Left ventricle myocardium inferior (tissue), 1 donor: ENCODE measurements at regions not wholly inside any gene's neighbourhood (a gene's known extent, or its start where the extent isn't known, plus 50 kb on each side); places are given as distances from the start of the nearest gene placed in this dataset.

Source experiments
- DNase-seq: peaks from one replicate; pipeline ENCODE4 v3.0.0-alpha.2; 2020
- H3K27ac ChIP-seq: fragments of 200-600 bp; replicated peaks from 2 replicates; pipeline ENCODE4 v1.8.0; 2021
- H3K27me3 ChIP-seq: fragments of 200-600 bp; 2 replicates; pipeline ENCODE4 v1.8.0; 2021; ENCODE audit warnings: low read depth
- H3K36me3 ChIP-seq: fragments of 200-600 bp; 2 replicates; pipeline ENCODE4 v1.8.0; 2021
- H3K4me1 ChIP-seq: fragments of 200-600 bp; 2 replicates; pipeline ENCODE4 v1.8.0; 2021
- H3K4me3 ChIP-seq: fragments of 200-600 bp; 2 replicates; pipeline ENCODE4 v1.8.0; 2021; ENCODE audit warnings: mild to moderate bottlenecking, moderate library complexity
- H3K9me3 ChIP-seq: fragments of 200-600 bp; replicated peaks from 2 replicates; pipeline ENCODE4 v1.8.0; 2021
- intact Hi-C: fragments of 100-400 bp; cut with micrococcal nuclease; formaldehyde crosslinking; loops from one replicate; pipeline ENCODE4 v1.11.0; 2022
- TF ChIP-seq, protein P1 (sequence below): fragments of 200-600 bp; IDR thresholded peaks from 2 replicates; pipeline ENCODE4 v1.8.0; 2021; ENCODE audit warnings: antibody characterized with exemption, mild to moderate bottlenecking, borderline replicate concordance
- donor health status: DM: no; HTN: yes; CAD: no; lungs with severe emphysema.

DNA sequence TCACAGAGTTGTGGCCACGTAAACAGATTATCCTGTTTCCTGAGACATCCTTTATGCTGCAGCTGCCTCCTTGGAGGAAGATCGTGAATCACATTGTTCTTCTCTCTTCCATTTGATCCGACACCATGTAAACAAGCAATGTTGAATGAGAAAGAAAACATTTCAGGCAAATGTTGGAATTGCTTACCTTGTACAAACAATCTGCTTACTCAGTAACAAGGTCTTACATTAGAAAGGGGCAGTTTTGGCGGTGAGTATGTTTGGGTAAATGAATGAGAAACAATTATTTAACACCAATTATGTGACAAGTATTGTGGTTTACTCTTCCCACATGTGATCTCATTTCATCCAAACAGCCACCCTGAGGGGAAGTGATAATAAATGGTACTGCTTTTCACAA is 637.8 kb downstream of the RAB28 start:
- no peak overlapping the region for H3K27ac ChIP-seq
- peaks cover 56% of the 10 kb centered on the region for H3K27me3 ChIP-seq
- no peaks in the 10 kb centered on the region for H3K4me1 ChIP-seq
- H3K4me3 ChIP-seq, result no peak overlapping the region
- no peaks in the 10 kb centered on the region for H3K36me3 ChIP-seq
- no peaks in the 10 kb centered on the region for H3K9me3 ChIP-seq
- TF ChIP-seq, protein P1, sequence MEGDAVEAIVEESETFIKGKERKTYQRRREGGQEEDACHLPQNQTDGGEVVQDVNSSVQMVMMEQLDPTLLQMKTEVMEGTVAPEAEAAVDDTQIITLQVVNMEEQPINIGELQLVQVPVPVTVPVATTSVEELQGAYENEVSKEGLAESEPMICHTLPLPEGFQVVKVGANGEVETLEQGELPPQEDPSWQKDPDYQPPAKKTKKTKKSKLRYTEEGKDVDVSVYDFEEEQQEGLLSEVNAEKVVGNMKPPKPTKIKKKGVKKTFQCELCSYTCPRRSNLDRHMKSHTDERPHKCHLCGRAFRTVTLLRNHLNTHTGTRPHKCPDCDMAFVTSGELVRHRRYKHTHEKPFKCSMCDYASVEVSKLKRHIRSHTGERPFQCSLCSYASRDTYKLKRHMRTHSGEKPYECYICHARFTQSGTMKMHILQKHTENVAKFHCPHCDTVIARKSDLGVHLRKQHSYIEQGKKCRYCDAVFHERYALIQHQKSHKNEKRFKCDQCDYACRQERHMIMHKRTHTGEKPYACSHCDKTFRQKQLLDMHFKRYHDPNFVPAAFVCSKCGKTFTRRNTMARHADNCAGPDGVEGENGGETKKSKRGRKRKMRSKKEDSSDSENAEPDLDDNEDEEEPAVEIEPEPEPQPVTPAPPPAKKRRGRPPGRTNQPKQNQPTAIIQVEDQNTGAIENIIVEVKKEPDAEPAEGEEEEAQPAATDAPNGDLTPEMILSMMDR, result no peak
- intact Hi-C loops, result no loop called here
- DNase-seq, result no peak

DNA sequence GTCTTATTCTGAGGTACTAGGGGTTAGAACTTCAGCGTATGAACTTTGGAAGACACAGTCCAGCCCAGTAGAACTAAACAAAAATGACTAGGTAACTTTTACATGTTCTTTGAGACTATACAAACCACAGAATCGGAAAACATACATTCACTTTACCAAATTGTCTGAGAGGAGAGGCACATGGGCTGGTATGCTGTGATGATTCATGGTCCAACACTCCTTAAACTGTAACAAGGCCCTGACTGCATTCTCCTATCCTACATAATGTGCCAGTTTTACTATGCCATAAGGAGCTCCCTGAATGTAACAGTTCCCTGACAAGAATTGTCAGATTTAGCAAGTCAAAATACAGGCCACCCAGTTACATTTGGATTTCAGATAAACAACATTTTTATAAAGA is 640.0 kb downstream of the RAB28 start:
- Histone ChIP-seq H3K36me3 (no peaks in the 10 kb centered on the region), H3K4me1 (no peaks in the 10 kb centered on the region), H3K27me3 (peaks cover 39% of the 10 kb centered on the region), H3K4me3 (no peak overlapping the region), H3K9me3 (no peaks in the 10 kb centered on the region), H3K27ac (no peak overlapping the region)
- TF ChIP-seq, protein P1, result no peak
- DNase-seq, result no peak
- intact Hi-C loops, result no loop called here

DNA sequence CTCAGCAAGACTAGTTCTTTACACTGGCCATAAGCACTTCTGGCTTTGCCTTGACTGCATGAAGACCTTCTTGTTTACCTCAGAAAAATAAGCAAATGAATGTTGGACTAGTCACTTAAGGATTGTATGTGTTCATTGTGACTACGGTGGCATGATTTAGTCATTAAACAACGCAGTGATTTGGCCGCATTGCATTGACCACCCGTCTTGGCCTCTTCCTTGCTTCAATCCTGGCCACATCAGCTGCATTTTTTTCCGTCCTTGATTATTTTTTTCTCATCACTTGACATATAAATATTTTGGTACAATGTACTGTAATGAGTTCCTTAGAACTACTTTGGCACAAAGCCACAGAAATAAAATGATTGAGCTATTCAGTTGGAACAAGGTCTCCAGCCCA is 656.2 kb downstream of the RAB28 start:
- TF ChIP-seq, protein P1, result no peak
- no peak overlapping the region for H3K4me3 ChIP-seq
- intact Hi-C loops, result no loop called here
- no peaks in the 10 kb centered on the region for H3K4me1 ChIP-seq
- H3K27me3 ChIP-seq, result no peaks in the 10 kb centered on the region
- peaks cover 5% of the 10 kb centered on the region for H3K9me3 ChIP-seq
- H3K36me3 ChIP-seq, result no peaks in the 10 kb centered on the region
- H3K27ac ChIP-seq, result no peak overlapping the region
- DNase-seq, result no peak

DNA sequence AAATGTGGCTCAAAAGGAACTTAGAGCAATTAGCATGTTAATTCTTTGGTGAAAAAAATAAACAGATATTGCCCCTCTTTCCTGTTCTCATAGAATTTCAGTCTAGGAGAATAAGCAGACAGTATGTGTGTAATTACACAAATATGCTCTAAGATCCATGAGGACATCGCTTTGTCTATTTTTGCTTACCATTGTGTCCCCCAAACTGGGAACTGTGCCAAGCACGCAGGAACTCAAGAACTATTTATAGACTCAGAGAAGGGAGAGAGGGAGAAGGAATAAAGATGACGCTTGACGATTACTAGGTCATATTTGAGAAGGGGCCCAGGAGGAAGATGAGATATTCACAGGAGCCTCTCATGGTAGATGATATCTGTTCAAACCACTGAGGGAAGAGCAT is 692.6 kb downstream of the RAB28 start:
- H3K27me3 ChIP-seq, result no peaks in the 10 kb centered on the region
- intact Hi-C loops, result no loop called here
- H3K4me3 ChIP-seq, result no peak overlapping the region
- H3K27ac ChIP-seq, result no peak overlapping the region
- H3K9me3 ChIP-seq, result peaks cover 31% of the 10 kb centered on the region
- peak; percentile 22 for DNase-seq
- no peaks in the 10 kb centered on the region for H3K36me3 ChIP-seq
- TF ChIP-seq, protein P1, result no peak
- H3K4me1 ChIP-seq, result no peaks in the 10 kb centered on the region

DNA sequence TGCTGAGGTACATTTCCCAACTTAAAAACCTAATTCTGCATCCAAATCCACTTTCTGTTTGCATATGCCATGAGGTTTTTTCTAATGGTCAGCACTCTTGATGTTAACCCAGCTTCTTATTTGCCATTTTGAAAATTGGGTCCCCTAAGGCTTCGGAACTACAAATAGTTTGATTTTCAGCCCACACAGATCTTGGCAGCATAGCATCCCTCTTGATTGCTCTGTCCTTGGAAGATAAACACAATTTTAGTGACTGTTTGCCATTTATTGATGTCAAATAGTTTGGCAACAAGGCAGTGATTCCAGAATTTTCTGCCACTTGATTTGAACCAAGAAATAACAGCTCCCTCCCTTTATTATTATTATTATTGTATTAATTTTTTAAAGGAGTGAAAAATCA is 696.9 kb downstream of the RAB28 start:
- no peak overlapping the region for H3K4me3 ChIP-seq
- intact Hi-C loops, result no loop called here
- peaks cover 30% of the 10 kb centered on the region for H3K9me3 ChIP-seq
- no peaks in the 10 kb centered on the region for H3K36me3 ChIP-seq
- DNase-seq, result no peak
- H3K27me3 ChIP-seq, result no peaks in the 10 kb centered on the region
- H3K27ac ChIP-seq, result no peak overlapping the region
- H3K4me1 ChIP-seq, result no peaks in the 10 kb centered on the region
- TF ChIP-seq, protein P1, result no peak

DNA sequence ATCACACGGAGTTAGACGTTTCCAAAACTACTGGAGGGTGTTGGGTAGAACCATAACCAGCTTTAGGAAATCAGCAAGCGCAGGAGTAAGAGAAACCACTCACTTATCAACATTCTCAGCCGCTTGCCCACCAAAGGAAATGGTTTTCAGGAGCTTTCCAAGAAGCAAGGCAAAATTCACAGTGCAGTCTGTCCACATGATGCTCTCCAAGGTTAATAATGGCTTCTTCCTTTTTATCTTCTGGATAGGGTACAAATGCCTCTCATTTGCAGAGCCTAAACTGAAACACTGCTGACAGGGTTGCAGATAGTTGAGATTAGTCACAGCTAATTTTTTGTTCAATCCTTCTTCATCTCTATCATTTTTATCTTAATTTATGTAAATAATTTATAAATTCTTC is 705.4 kb downstream of the RAB28 start:
- H3K27me3 ChIP-seq, result no peaks in the 10 kb centered on the region
- H3K36me3 ChIP-seq, result no peaks in the 10 kb centered on the region
- no peaks in the 10 kb centered on the region for H3K9me3 ChIP-seq
- no peak overlapping the region for H3K27ac ChIP-seq
- H3K4me1 ChIP-seq, result no peaks in the 10 kb centered on the region
- TF ChIP-seq, protein P1, result no peak
- intact Hi-C loops, result no loop called here
- H3K4me3 ChIP-seq, result no peak overlapping the region
- DNase-seq, result no peak
